B cell (primary cell): ENCODE measurements at regions not wholly inside any gene's neighbourhood (a gene's known extent, or its start where the extent isn't known, plus 50 kb on each side); places are given as distances from the start of the nearest gene placed in this dataset.

Source experiments
- ATAC-seq: fragments of 200-7000 bp; cut with Tn5 transposase; one replicate; pipeline ENCODE4 v1.10.0; 2021; ENCODE audit warnings: low read depth, mild to moderate bottlenecking, moderate number of reproducible peaks, moderate library complexity
- CTCF ChIA-PET: fragments of 350-600 bp; sonication (Branson Sonifier 250); formaldehyde crosslinking; loops from one replicate; lab custom pipeline; 2021; ENCODE audit warnings: antibody characterized with exemption, inconsistent platforms; lab: Charles Lee
- POLR2A ChIA-PET: fragments of 350-600 bp; sonication (Branson Sonifier 250); formaldehyde crosslinking; loops from one replicate; lab custom pipeline; 2021; ENCODE audit warnings: antibody characterized with exemption; lab: Charles Lee
- DNase-seq: peaks from one replicate; pipeline ENCODE4 v3.0.0; 2013
- H2AFZ ChIP-seq: 2 replicates; pipeline ENCODE4 v1.6.1; 2012; ENCODE audit warnings: mild to moderate bottlenecking, low read depth, low read length; ENCODE audit not compliant: insufficient read depth, poor library complexity, severe bottlenecking
- H3K27ac ChIP-seq, 2 donors: 1 replicate in 1 of 2; 2 replicates in 1 of 2; pipeline ENCODE4 v1.5.1; 2012 to 2013; ENCODE audit warnings: low read length in 2 of 2, mild to moderate bottlenecking in 2 of 2, moderate library complexity in 1 of 2
- H3K27me3 ChIP-seq, 4 experiments: fragments of 200-600 bp in 1 of 4; sonication (generic) in 1 of 4; replicated peaks in 1 of 4; 1 replicate in 2 of 4; 2 replicates in 2 of 4; pipeline versions ENCODE4 v1.6.1 to v1.7.0; 2013 to 2016; ENCODE audit warnings: low read length in 3 of 4, mild to moderate bottlenecking in 2 of 4, mixed read lengths in 1 of 4, moderate library complexity in 1 of 4; ENCODE audit not compliant: insufficient read depth in 4 of 4, control insufficient read depth in 3 of 4; ENCODE audit errors: control extremely low read depth in 1 of 4
- H3K36me3 ChIP-seq, 2 experiments: replicated peaks in 1 of 2; 1 replicate in 1 of 2; 2 replicates in 1 of 2; pipeline versions ENCODE4 v1.6.1 to v1.7.1; 2013; ENCODE audit warnings: low read length in 1 of 2; ENCODE audit not compliant: insufficient read depth in 2 of 2, control insufficient read depth in 1 of 2; ENCODE audit errors: control extremely low read depth in 1 of 2, extremely low read depth in 1 of 2
- H3K4me1 ChIP-seq, 2 donors: fragments of 200-600 bp in 1 of 2; sonication (generic) in 1 of 2; 1 replicate in 1 of 2; 2 replicates in 1 of 2; pipeline versions ENCODE4 v1.5.1 to v1.6.1; 2013 to 2017; ENCODE audit warnings: low read length in 2 of 2; ENCODE audit not compliant: control insufficient read depth in 2 of 2, insufficient read depth in 2 of 2
- H3K4me2 ChIP-seq: replicated peaks from 2 replicates; pipeline ENCODE3; 2012; ENCODE audit warnings: mild to moderate bottlenecking, low read depth, low read length; ENCODE audit not compliant: poor library complexity, severe bottlenecking
- H3K4me3 ChIP-seq, 5 experiments: fragments of 200-600 bp in 1 of 5; sonication (generic) in 1 of 5; 1 replicate in 3 of 5; 2 replicates in 2 of 5; pipeline versions ENCODE4 v1.5.1 to v1.7.0; 2011 to 2016; ENCODE audit warnings: low read length in 4 of 5, mild to moderate bottlenecking in 4 of 5, low read depth in 2 of 5, control low read depth in 1 of 5, moderate library complexity in 1 of 5; ENCODE audit not compliant: insufficient read depth in 1 of 5; ENCODE audit errors: control extremely low read depth in 1 of 5, extremely low read depth in 1 of 5
- H3K79me2 ChIP-seq: fragments of 200-600 bp; sonication (generic); one replicate; pipeline ENCODE4 v1.6.0; 2016; ENCODE audit warnings: low read length; ENCODE audit not compliant: control insufficient read depth, insufficient read depth
- H3K9ac ChIP-seq: fragments of 200-600 bp; sonication (generic); 2 replicates; pipeline ENCODE4 v1.6.1; 2017; ENCODE audit warnings: mild to moderate bottlenecking, low read length, moderate library complexity
- H3K9me3 ChIP-seq, 3 donors: one replicate each; pipeline versions ENCODE4 v1.6.1 to v1.7.1; 2013; ENCODE audit warnings: low read length in 2 of 3; ENCODE audit not compliant: control insufficient read depth in 2 of 3, insufficient read depth in 1 of 3; ENCODE audit errors: control extremely low read depth in 1 of 3
- H4K20me1 ChIP-seq: 2 replicates; pipeline ENCODE4 v1.6.0; 2012; ENCODE audit warnings: mild to moderate bottlenecking, low read length; ENCODE audit not compliant: insufficient read depth, control insufficient read depth, poor library complexity, severe bottlenecking
- H3K27ac Mint-ChIP-seq: one replicate; pipeline ENCODE4 v1.8.0; 2021; ENCODE audit warnings: mixed read lengths
- H3K27me3 Mint-ChIP-seq: one replicate; pipeline ENCODE4 v1.8.0; 2021; ENCODE audit warnings: mixed read lengths
- H3K4me1 Mint-ChIP-seq: one replicate; pipeline ENCODE4 v1.8.0; 2021; ENCODE audit warnings: mixed read lengths
- H3K4me3 Mint-ChIP-seq: one replicate; pipeline ENCODE4 v1.8.0; 2021; ENCODE audit warnings: mixed read lengths
- H3K9me3 Mint-ChIP-seq: one replicate; pipeline ENCODE4 v1.8.0; 2022; ENCODE audit warnings: mixed read lengths; ENCODE audit not compliant: insufficient read depth
- EZH2 ChIP-seq: IDR thresholded peaks from 2 replicates; pipeline ENCODE4 v1.6.1; 2012; ENCODE audit warnings: borderline replicate concordance, low read depth, mild to moderate bottlenecking, moderate library complexity, low read length; ENCODE audit not compliant: insufficient read depth, poor library complexity, severe bottlenecking
- WGBS: methylation state at CpG from one replicate; pipeline ENCODE4 v1.1.5; 2013; ENCODE audit warnings: missing lambda C conversion rate; ENCODE audit not compliant: insufficient coverage; 5-methylcytosine and 5-hydroxymethylcytosine counted together
- intact Hi-C: fragments of 100-400 bp; cut with micrococcal nuclease; formaldehyde crosslinking; loops from one replicate; pipeline ENCODE4 v1.10.0; 2022
- TF ChIP-seq, protein P1 (sequence below): fragments of 200-600 bp; IDR thresholded peaks from one replicate; pipeline ENCODE4 v1.8.0; 2022; ENCODE audit warnings: antibody characterized with exemption, mild to moderate bottlenecking

- H3K27me3 Mint-ChIP-seq: no peaks in the 10 kb centered on the region
- no peaks in the 10 kb centered on the region for H3K4me1 Mint-ChIP-seq
- no peak overlapping the region for H3K9ac ChIP-seq
- no peak for TF ChIP-seq EZH2
- TF ChIP-seq, protein P1, sequence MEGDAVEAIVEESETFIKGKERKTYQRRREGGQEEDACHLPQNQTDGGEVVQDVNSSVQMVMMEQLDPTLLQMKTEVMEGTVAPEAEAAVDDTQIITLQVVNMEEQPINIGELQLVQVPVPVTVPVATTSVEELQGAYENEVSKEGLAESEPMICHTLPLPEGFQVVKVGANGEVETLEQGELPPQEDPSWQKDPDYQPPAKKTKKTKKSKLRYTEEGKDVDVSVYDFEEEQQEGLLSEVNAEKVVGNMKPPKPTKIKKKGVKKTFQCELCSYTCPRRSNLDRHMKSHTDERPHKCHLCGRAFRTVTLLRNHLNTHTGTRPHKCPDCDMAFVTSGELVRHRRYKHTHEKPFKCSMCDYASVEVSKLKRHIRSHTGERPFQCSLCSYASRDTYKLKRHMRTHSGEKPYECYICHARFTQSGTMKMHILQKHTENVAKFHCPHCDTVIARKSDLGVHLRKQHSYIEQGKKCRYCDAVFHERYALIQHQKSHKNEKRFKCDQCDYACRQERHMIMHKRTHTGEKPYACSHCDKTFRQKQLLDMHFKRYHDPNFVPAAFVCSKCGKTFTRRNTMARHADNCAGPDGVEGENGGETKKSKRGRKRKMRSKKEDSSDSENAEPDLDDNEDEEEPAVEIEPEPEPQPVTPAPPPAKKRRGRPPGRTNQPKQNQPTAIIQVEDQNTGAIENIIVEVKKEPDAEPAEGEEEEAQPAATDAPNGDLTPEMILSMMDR: no peak
- no peaks in the 10 kb centered on the region for H3K36me3 ChIP-seq
- no peak overlapping the region for H3K27ac Mint-ChIP-seq
- CTCF ChIA-PET: no interaction called here
- H3K9me3 ChIP-seq: no peaks in the 10 kb centered on the region
- H2AFZ ChIP-seq: no peak overlapping the region
- intact Hi-C loops: no loop called here
- H3K79me2 ChIP-seq: no peaks in the 10 kb centered on the region
- no peaks in the 10 kb centered on the region for H3K4me1 ChIP-seq
- peaks cover 2% of the 10 kb centered on the region for H3K9me3 Mint-ChIP-seq
- H3K4me2 ChIP-seq: no peak overlapping the region
- WGBS: 95% methylated on average over 3 of the region's 8 CpGs
- H3K27me3 ChIP-seq: no peaks in the 10 kb centered on the region
- no peak overlapping the region for H3K27ac ChIP-seq
- ATAC-seq (no peak), DNase-seq (no peak)
- POLR2A ChIA-PET: no interaction called here
- no peak overlapping the region for H3K4me3 ChIP-seq
- H3K4me3 Mint-ChIP-seq: no peak overlapping the region
- H4K20me1 ChIP-seq: no peaks in the 10 kb centered on the region
Measured at GRCh38 chr10:8531116-8531515, 476.6 kb downstream of the GATA3 start.

GRCh38 chr10:8532647-8533046 lies 478.2 kb downstream of the GATA3 start:
- no peak for TF ChIP-seq EZH2
- TF ChIP-seq, protein P1: no peak
- H3K4me1 Mint-ChIP-seq: no peaks in the 10 kb centered on the region
- intact Hi-C loops: no loop called here
- ChIA-PET POLR2A (no interaction called here), CTCF (no interaction called here)
- no peaks in the 10 kb centered on the region for H3K9me3 ChIP-seq
- no peaks in the 10 kb centered on the region for H3K27me3 ChIP-seq
- no peak overlapping the region for H3K9ac ChIP-seq
- H3K79me2 ChIP-seq: no peaks in the 10 kb centered on the region
- no peaks in the 10 kb centered on the region for H3K36me3 ChIP-seq
- no peak overlapping the region for H2AFZ ChIP-seq
- H3K4me1 ChIP-seq: no peaks in the 10 kb centered on the region
- H3K27me3 Mint-ChIP-seq: no peaks in the 10 kb centered on the region
- H3K9me3 Mint-ChIP-seq: peaks cover 2% of the 10 kb centered on the region
- H4K20me1 ChIP-seq: no peaks in the 10 kb centered on the region
- no peak for DNase-seq
- no peak overlapping the region for H3K27ac Mint-ChIP-seq
- no peak overlapping the region for H3K4me3 ChIP-seq
- no peak overlapping the region for H3K4me2 ChIP-seq
- no peak overlapping the region for H3K27ac ChIP-seq
- ATAC-seq: no peak
- no peak overlapping the region for H3K4me3 Mint-ChIP-seq
